Keratinocyte (primary cell): ENCODE measurements at regions not wholly inside any gene's neighbourhood (a gene's known extent, or its start where the extent isn't known, plus 50 kb on each side); places are given as distances from the start of the nearest gene placed in this dataset.

Source experiments
- DNase-seq: peaks from one replicate; pipeline ENCODE4 v3.0.0-alpha.2; 2011; ENCODE audit warnings: low read depth, missing footprints, low spot score
- FAIRE-seq: peaks from 2 replicates; lab custom pipeline; 2011; peaks lifted over from hg19 to GRCh38; lab: Jason Lieb, UNC
- H2AFZ ChIP-seq: 2 replicates; pipeline ENCODE4 v1.6.0; 2012; ENCODE audit warnings: low read length, control low read depth, inconsistent platforms; ENCODE audit not compliant: control insufficient read depth
- H3K27ac ChIP-seq: 2 replicates; pipeline ENCODE4 v1.5.1; 2011; ENCODE audit warnings: low read length; ENCODE audit not compliant: control insufficient read depth, insufficient read depth
- H3K27me3 ChIP-seq: 3 replicates; pipeline ENCODE4 v1.6.0; 2011; ENCODE audit warnings: low read length; ENCODE audit not compliant: control insufficient read depth, insufficient read depth; ENCODE audit errors: extremely low read depth
- H3K36me3 ChIP-seq, 2 experiments: 2 replicates in 1 of 2; 3 replicates in 1 of 2; pipeline ENCODE4 v1.5.1; 2011; ENCODE audit warnings: low read length in 2 of 2, mild to moderate bottlenecking in 1 of 2; ENCODE audit not compliant: control insufficient read depth in 2 of 2, insufficient read depth in 2 of 2; ENCODE audit errors: extremely low read depth in 1 of 2
- H3K4me1 ChIP-seq: 3 replicates; pipeline ENCODE4 v1.5.1; 2011; ENCODE audit warnings: low read length; ENCODE audit not compliant: control insufficient read depth, insufficient read depth; ENCODE audit errors: extremely low read depth
- H3K4me2 ChIP-seq: 3 replicates; pipeline ENCODE4 v1.6.0; 2011; ENCODE audit warnings: low read depth, low read length; ENCODE audit not compliant: control insufficient read depth, insufficient read depth; ENCODE audit errors: extremely low read depth
- H3K4me3 ChIP-seq, 3 experiments: fragments of 200-600 bp in 1 of 3; sonication (generic) in 1 of 3; 2 replicates in 2 of 3; 3 replicates in 1 of 3; pipeline ENCODE4 v1.5.1; 2011 to 2016; ENCODE audit warnings: low read length in 3 of 3, mild to moderate bottlenecking in 3 of 3, control low read depth in 2 of 3, inconsistent platforms in 1 of 3, low read depth in 1 of 3, mixed read lengths in 1 of 3, mixed run types in 1 of 3, moderate library complexity in 1 of 3; ENCODE audit not compliant: control insufficient read depth in 2 of 3, insufficient read depth in 2 of 3; ENCODE audit errors: extremely low read depth in 1 of 3
- H3K79me2 ChIP-seq: 2 replicates; pipeline ENCODE4 v1.6.0; 2012; ENCODE audit warnings: low read length; ENCODE audit not compliant: control insufficient read depth, insufficient read depth
- H3K9ac ChIP-seq: 3 replicates; pipeline ENCODE4 v1.6.0; 2011; ENCODE audit warnings: low read length; ENCODE audit not compliant: control insufficient read depth, insufficient read depth; ENCODE audit errors: extremely low read depth
- H3K9me1 ChIP-seq: 3 replicates; pipeline ENCODE4 v1.6.0; 2011; ENCODE audit warnings: low read length; ENCODE audit not compliant: control insufficient read depth, insufficient read depth; ENCODE audit errors: extremely low read depth
- H3K9me3 ChIP-seq: 2 replicates; pipeline ENCODE4 v1.5.1; 2012; ENCODE audit warnings: low read depth, low read length; ENCODE audit not compliant: control insufficient read depth
- H4K20me1 ChIP-seq: 3 replicates; pipeline ENCODE4 v1.6.0; 2011; ENCODE audit warnings: low read length; ENCODE audit not compliant: control insufficient read depth, insufficient read depth; ENCODE audit errors: extremely low read depth
- EZH2 ChIP-seq: IDR thresholded peaks from one replicate; pipeline ENCODE4 v1.6.1; 2012; ENCODE audit warnings: inconsistent platforms, mild to moderate bottlenecking, low read length, moderate library complexity
- dilution Hi-C: fragments of 300-500 bp; cut with MboI; formaldehyde crosslinking; loops from one replicate; pipeline ENCODE4 v1.7.0; 2020; ENCODE audit warnings: low sequenced_read_pairs; ENCODE audit not compliant: extremely low pct_ligation_motif_present
- TF ChIP-seq, protein P1 (sequence below), 3 experiments: IDR thresholded peaks in 1 of 3; conservative IDR thresholded peaks in 1 of 3; optimal IDR thresholded peaks in 1 of 3; 2 replicates in 2 of 3; 3 replicates in 1 of 3; pipeline versions ENCODE3 to v1.5.1; 2011; ENCODE audit warnings: low read length in 3 of 3, mild to moderate bottlenecking in 3 of 3, moderate library complexity in 2 of 3, control low read depth in 1 of 3, inconsistent platforms in 1 of 3; ENCODE audit not compliant: insufficient read depth in 2 of 3; ENCODE audit errors: extremely low read depth in 1 of 3

DNA sequence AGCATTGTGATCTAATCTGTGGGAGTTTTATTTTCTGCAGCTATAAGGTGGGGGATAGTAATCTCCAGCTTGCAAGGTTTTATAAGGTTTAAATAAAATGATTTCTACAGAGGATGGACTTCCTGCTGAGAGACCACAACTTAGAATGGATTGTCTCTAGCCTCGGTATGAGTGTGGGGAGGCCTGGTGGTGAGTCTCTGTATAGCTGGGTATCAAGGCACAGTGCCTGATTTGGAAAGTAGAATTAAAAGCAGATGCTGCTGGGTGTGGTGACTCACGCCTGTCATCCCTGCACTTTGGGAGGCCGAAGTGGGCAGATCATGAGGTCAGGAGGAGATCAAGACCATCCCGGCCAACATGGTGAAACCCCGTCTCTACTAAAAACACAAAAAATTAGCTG, 162.0 kb upstream of the GATB start:
- H3K27me3 ChIP-seq, result no peaks in the 10 kb centered on the region
- no peak overlapping the region for H3K4me3 ChIP-seq
- H3K27ac ChIP-seq, result no peak overlapping the region
- no peaks in the 10 kb centered on the region for H3K79me2 ChIP-seq
- no peak overlapping the region for H3K4me2 ChIP-seq
- TF ChIP-seq, protein P1, sequence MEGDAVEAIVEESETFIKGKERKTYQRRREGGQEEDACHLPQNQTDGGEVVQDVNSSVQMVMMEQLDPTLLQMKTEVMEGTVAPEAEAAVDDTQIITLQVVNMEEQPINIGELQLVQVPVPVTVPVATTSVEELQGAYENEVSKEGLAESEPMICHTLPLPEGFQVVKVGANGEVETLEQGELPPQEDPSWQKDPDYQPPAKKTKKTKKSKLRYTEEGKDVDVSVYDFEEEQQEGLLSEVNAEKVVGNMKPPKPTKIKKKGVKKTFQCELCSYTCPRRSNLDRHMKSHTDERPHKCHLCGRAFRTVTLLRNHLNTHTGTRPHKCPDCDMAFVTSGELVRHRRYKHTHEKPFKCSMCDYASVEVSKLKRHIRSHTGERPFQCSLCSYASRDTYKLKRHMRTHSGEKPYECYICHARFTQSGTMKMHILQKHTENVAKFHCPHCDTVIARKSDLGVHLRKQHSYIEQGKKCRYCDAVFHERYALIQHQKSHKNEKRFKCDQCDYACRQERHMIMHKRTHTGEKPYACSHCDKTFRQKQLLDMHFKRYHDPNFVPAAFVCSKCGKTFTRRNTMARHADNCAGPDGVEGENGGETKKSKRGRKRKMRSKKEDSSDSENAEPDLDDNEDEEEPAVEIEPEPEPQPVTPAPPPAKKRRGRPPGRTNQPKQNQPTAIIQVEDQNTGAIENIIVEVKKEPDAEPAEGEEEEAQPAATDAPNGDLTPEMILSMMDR (optimal IDR thresholded peaks at IDR 0.05 in 1 of 3, IDR thresholded peaks at IDR 0.05 in 1 of 3, conservative IDR thresholded peaks at IDR 0.05 in 1 of 3; ENCODE audit: extremely low read depth in 1 of 3, insufficient read depth in 2 of 3, low read length in 3 of 3), result no peak
- no peak for TF ChIP-seq EZH2
- no peak for DNase-seq
- no peaks in the 10 kb centered on the region for H3K9me1 ChIP-seq
- dilution Hi-C loops, result no loop called here
- no peaks in the 10 kb centered on the region for H4K20me1 ChIP-seq
- no peak for FAIRE-seq
- H3K9me3 ChIP-seq, result no peaks in the 10 kb centered on the region
- H3K36me3 ChIP-seq, result no peaks in the 10 kb centered on the region
- H2AFZ ChIP-seq, result no peak overlapping the region
- no peak overlapping the region for H3K9ac ChIP-seq
- H3K4me1 ChIP-seq, result peaks cover 6% of the 10 kb centered on the region

DNA sequence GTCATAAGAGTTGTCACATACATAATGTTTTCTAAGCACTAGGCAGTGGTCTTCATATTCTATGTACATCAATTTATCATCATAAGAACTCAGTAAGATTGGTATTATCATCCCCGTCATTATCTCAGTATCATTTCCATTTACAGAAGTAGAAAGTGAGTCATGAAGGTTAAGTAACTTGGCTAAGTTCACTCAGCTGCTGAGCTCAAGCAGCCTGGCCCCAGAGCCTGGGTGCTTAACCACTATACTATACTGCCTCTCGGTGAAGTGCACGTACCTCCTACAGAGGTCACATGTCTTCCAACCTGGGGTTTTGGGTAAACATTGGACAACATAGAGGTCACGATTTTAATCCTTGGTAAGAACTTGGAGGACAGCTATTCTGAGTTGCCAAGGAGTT, 161.5 kb upstream of the GATB start:
- dilution Hi-C loops, result no loop called here
- H3K27ac ChIP-seq, result no peak overlapping the region
- FAIRE-seq (no peak), DNase-seq (no peak)
- no peaks in the 10 kb centered on the region for H3K36me3 ChIP-seq
- H3K4me1 ChIP-seq, result peaks cover 6% of the 10 kb centered on the region
- no peak overlapping the region for H3K9ac ChIP-seq
- no peak overlapping the region for H3K4me2 ChIP-seq
- H2AFZ ChIP-seq, result no peak overlapping the region
- no peak overlapping the region for H3K4me3 ChIP-seq
- no peaks in the 10 kb centered on the region for H3K27me3 ChIP-seq
- no peak for TF ChIP-seq EZH2
- TF ChIP-seq, protein P1 (optimal IDR thresholded peaks at IDR 0.05 in 1 of 3, IDR thresholded peaks at IDR 0.05 in 1 of 3, conservative IDR thresholded peaks at IDR 0.05 in 1 of 3; ENCODE audit: extremely low read depth in 1 of 3, insufficient read depth in 2 of 3, low read length in 3 of 3), result no peak
- no peaks in the 10 kb centered on the region for H4K20me1 ChIP-seq
- no peaks in the 10 kb centered on the region for H3K9me1 ChIP-seq
- H3K79me2 ChIP-seq, result no peaks in the 10 kb centered on the region
- no peaks in the 10 kb centered on the region for H3K9me3 ChIP-seq
